Uterus (tissue), 2 donors: ENCODE measurements at regions not wholly inside any gene's neighbourhood (a gene's known extent, or its start where the extent isn't known, plus 50 kb on each side); places are given as distances from the start of the nearest gene placed in this dataset.

Experiments
- POLR2A ChIP-seq, 2 donors: fragments of 450-650 bp; IDR thresholded peaks; one replicate each; pipeline ENCODE4 v1.6.1; 2016; ENCODE audit warnings: antibody characterized with exemption in 2 of 2, mild to moderate bottlenecking in 1 of 2, moderate library complexity in 1 of 2
- TF ChIP-seq, protein P1 (sequence below), 4 experiments: fragments of 200-600 bp in 2 of 4; fragments of 450-650 bp in 2 of 4; sonication (generic) in 2 of 4; IDR thresholded peaks; one replicate each; pipeline ENCODE4 v1.5.1; 2016 to 2019; ENCODE audit warnings: antibody characterized with exemption in 4 of 4, mild to moderate bottlenecking in 2 of 4, moderate library complexity in 1 of 4

DNA sequence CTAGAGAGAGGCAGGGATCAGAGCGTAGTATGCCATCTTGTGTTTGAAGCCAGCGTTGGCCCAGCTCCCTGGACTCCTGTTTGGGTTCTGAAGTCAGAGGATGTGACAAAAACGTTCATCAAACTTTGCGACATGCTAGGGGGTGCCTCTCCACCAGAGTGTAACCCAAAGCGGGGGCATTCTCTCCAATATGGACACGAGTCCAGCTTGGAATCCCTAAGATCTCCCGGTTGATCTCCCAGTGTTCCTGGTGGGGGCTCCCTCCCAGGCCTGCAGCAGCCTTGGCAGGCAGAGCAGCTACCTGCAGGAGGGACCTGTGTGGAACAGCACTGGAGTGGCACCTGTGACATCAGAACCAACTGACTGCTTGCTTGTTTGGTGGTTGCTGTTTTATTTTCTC is 218.8 kb upstream of the ECI2 start:
- TF ChIP-seq, protein P1, sequence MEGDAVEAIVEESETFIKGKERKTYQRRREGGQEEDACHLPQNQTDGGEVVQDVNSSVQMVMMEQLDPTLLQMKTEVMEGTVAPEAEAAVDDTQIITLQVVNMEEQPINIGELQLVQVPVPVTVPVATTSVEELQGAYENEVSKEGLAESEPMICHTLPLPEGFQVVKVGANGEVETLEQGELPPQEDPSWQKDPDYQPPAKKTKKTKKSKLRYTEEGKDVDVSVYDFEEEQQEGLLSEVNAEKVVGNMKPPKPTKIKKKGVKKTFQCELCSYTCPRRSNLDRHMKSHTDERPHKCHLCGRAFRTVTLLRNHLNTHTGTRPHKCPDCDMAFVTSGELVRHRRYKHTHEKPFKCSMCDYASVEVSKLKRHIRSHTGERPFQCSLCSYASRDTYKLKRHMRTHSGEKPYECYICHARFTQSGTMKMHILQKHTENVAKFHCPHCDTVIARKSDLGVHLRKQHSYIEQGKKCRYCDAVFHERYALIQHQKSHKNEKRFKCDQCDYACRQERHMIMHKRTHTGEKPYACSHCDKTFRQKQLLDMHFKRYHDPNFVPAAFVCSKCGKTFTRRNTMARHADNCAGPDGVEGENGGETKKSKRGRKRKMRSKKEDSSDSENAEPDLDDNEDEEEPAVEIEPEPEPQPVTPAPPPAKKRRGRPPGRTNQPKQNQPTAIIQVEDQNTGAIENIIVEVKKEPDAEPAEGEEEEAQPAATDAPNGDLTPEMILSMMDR (IDR thresholded peaks at IDR 0.05): no peak
- no peak for TF ChIP-seq POLR2A (IDR thresholded peaks at IDR 0.05)
